WTC11 (cell line): ENCODE measurements at regions not wholly inside any gene's neighbourhood (a gene's known extent, or its start where the extent isn't known, plus 50 kb on each side); places are given as distances from the start of the nearest gene placed in this dataset.

Experiments used
- ATF1 ChIP-seq: sonication (generic); formaldehyde crosslinking; IDR thresholded peaks from 2 replicates; pipeline ENCODE4 v1.8.1; 2023; ENCODE audit warnings: mild to moderate bottlenecking, moderate library complexity, missing genetic modification reagents
- ATF2 ChIP-seq: sonication (generic); formaldehyde crosslinking; IDR thresholded peaks from 2 replicates; pipeline ENCODE4 v1.8.1; 2022; ENCODE audit warnings: low read depth, missing genetic modification reagents, borderline replicate concordance
- CDX4 ChIP-seq: fragments of 250-450 bp; sonication (Bioruptor Pico); IDR thresholded peaks from 2 replicates; pipeline ENCODE4 v1.9.0; 2021; ENCODE audit warnings: moderate library complexity, mild to moderate bottlenecking, inconsistent platforms, borderline replicate concordance
- CTCF ChIP-seq: fragments of 200-600 bp; IDR thresholded peaks from 2 replicates; pipeline ENCODE4 v1.8.0; 2022; ENCODE audit warnings: antibody characterized with exemption
- IRF2 ChIP-seq: sonication (generic); formaldehyde crosslinking; IDR thresholded peaks from 2 replicates; pipeline ENCODE4 v1.8.0; 2022; ENCODE audit warnings: low read depth, missing genetic modification reagents, borderline replicate concordance
- NR2C2 ChIP-seq: sonication (generic); formaldehyde crosslinking; IDR thresholded peaks from 2 replicates; pipeline ENCODE4 v1.8.0; 2022; ENCODE audit warnings: mild to moderate bottlenecking, missing genetic modification reagents
- PRDM15 ChIP-seq: sonication (generic); formaldehyde crosslinking; IDR thresholded peaks from 2 replicates; pipeline ENCODE4 v1.8.0; 2022; ENCODE audit warnings: missing genetic modification reagents
- TP53 ChIP-seq: sonication (generic); formaldehyde crosslinking; IDR thresholded peaks from 2 replicates; pipeline ENCODE4 v1.8.1; 2023; ENCODE audit warnings: mild to moderate bottlenecking, missing genetic modification reagents
- USF2 ChIP-seq: sonication (generic); formaldehyde crosslinking; IDR thresholded peaks from 2 replicates; pipeline ENCODE4 v1.8.1; 2023; ENCODE audit warnings: mild to moderate bottlenecking, missing genetic modification reagents, moderate library complexity
- ZNF263 ChIP-seq: sonication (generic); formaldehyde crosslinking; IDR thresholded peaks from 2 replicates; pipeline ENCODE4 v1.8.1; 2022; ENCODE audit warnings: low read depth, mild to moderate bottlenecking, moderate library complexity, missing genetic modification reagents
- ZNF425 ChIP-seq: fragments of 250-450 bp; sonication (Bioruptor Pico); conservative IDR thresholded peaks from 2 replicates; pipeline ENCODE4 v1.9.0; 2021; ENCODE audit warnings: mild to moderate bottlenecking

GRCh38 chr13:52933547-52934210 lies 85.2 kb upstream of the PCDH8 start:
- TF ChIP-seq CDX4 (CRISPR knock-in tag) (no peak), CTCF (no peak), IRF2 (CRISPR knock-in tag) (no peak), NR2C2 (no peak), TP53 (CRISPR knock-in tag) (no peak), ZNF263 (no peak), PRDM15 (CRISPR knock-in tag) (no peak), ATF2 (no peak), ATF1 (CRISPR knock-in tag) (no peak), ZNF425 (CRISPR knock-in tag) (no peak), USF2 (CRISPR knock-in tag) (peak; percentile 51; the same call in 1 of the 2 replicates)
